SK-N-SH (cell line): ENCODE measurements at regions not wholly inside any gene's neighbourhood (a gene's known extent, or its start where the extent isn't known, plus 50 kb on each side); places are given as distances from the start of the nearest gene placed in this dataset.

ENCODE experiments used
- CTCF ChIA-PET: fragments of 300-600, 350-600 bp; formaldehyde crosslinking; extraction: SDS; loops from one replicate; lab custom pipeline; 2021; lab: Yijun Ruan, JAX
- POLR2A ChIA-PET: fragments of 350-600 bp; sonication (Branson Sonifier 250); formaldehyde crosslinking; extraction: SDS; loops from one replicate; lab custom pipeline; 2020; ENCODE audit warnings: antibody characterized with exemption, inconsistent platforms; lab: Yijun Ruan, JAX
- DNase-seq: peaks from one replicate; pipeline ENCODE4 v3.0.0; 2012
- H2AFZ ChIP-seq: fragments of 200-600 bp; sonication (generic); 2 replicates; pipeline ENCODE4 v1.8.1; 2016; ENCODE audit warnings: antibody characterized with exemption, mild to moderate bottlenecking, low read depth
- H3F3A ChIP-seq: fragments of 200-600 bp; sonication (generic); replicated peaks from 2 replicates; pipeline ENCODE3; 2016; ENCODE audit warnings: antibody characterized with exemption, mild to moderate bottlenecking; ENCODE audit not compliant: insufficient read depth
- H3K27ac ChIP-seq, 2 experiments: fragments of 200-500 bp in 1 of 2; fragments of 200-600 bp in 1 of 2; sonication (Bioruptor generic) in 1 of 2; sonication (generic), shearing (Covaris generic) in 1 of 2; 2 replicates each; pipeline versions ENCODE4 v1.5.1 to v1.6.1; 2014 to 2016; ENCODE audit warnings: low read depth in 2 of 2, inconsistent platforms in 1 of 2, low read length in 1 of 2, mild to moderate bottlenecking in 1 of 2, mixed read lengths in 1 of 2
- H3K27me3 ChIP-seq: fragments of 200-600 bp; sonication (generic), shearing (Covaris generic); 2 replicates; pipeline ENCODE4 v1.6.1; 2016; ENCODE audit warnings: mixed run types; ENCODE audit not compliant: insufficient read depth
- H3K36me3 ChIP-seq, 2 experiments: fragments of 200-500 bp in 1 of 2; fragments of 200-600 bp in 1 of 2; sonication (Bioruptor generic) in 1 of 2; sonication (generic) in 1 of 2; replicated peaks in 1 of 2; 2 replicates each; pipeline versions ENCODE3 to v1.5.1; 2014 to 2016; ENCODE audit warnings: low read length in 1 of 2, mild to moderate bottlenecking in 1 of 2; ENCODE audit not compliant: insufficient read depth in 2 of 2, control insufficient read depth in 1 of 2
- H3K4me1 ChIP-seq, 2 experiments: fragments of 200-500 bp in 1 of 2; fragments of 200-600 bp in 1 of 2; sonication (Bioruptor generic) in 1 of 2; sonication (generic), shearing (Covaris generic) in 1 of 2; 2 replicates each; pipeline versions ENCODE4 v1.5.1 to v1.6.1; 2014 to 2016; ENCODE audit warnings: low read depth in 1 of 2, low read length in 1 of 2, mixed run types in 1 of 2; ENCODE audit not compliant: insufficient read depth in 2 of 2, control insufficient read depth in 1 of 2
- H3K4me2 ChIP-seq: fragments of 200-600 bp; sonication (generic), shearing (Covaris generic); 2 replicates; pipeline ENCODE4 v1.6.1; 2017; ENCODE audit warnings: mixed run types
- H3K4me3 ChIP-seq, 2 experiments: fragments of 200-500 bp in 1 of 2; fragments of 200-600 bp in 1 of 2; sonication (Bioruptor generic) in 1 of 2; sonication (generic), shearing (Covaris generic) in 1 of 2; 2 replicates each; pipeline versions ENCODE4 v1.5.1 to v1.8.1; 2014 to 2016; ENCODE audit warnings: low read depth in 2 of 2, inconsistent platforms in 1 of 2, low read length in 1 of 2, mild to moderate bottlenecking in 1 of 2, mixed read lengths in 1 of 2, moderate library complexity in 1 of 2
- H3K79me2 ChIP-seq: fragments of 200-600 bp; sonication (generic); 2 replicates; pipeline ENCODE4 v1.8.1; 2017; ENCODE audit warnings: mild to moderate bottlenecking; ENCODE audit not compliant: insufficient read depth
- H3K9ac ChIP-seq: fragments of 200-600 bp; sonication (generic); 2 replicates; pipeline ENCODE4 v1.6.1; 2017; ENCODE audit warnings: mixed run types
- H3K9me2 ChIP-seq: fragments of 200-600 bp; sonication (generic); 2 replicates; pipeline ENCODE4 v1.6.1; 2017; ENCODE audit warnings: mixed run types
- H3K9me3 ChIP-seq: fragments of 200-600 bp; sonication (generic); 2 replicates; pipeline ENCODE4 v1.6.1; 2017; ENCODE audit warnings: mixed run types, mild to moderate bottlenecking, moderate library complexity
- H4K20me1 ChIP-seq: fragments of 200-600 bp; sonication (generic); 2 replicates; pipeline ENCODE4 v1.6.1; 2017; ENCODE audit warnings: mild to moderate bottlenecking, mixed run types; ENCODE audit not compliant: insufficient read depth
- ELF1 ChIP-seq: IDR thresholded peaks from 2 replicates; pipeline ENCODE4 v1.4.0; 2012
- EZH2phosphoT487 ChIP-seq: fragments of 200-600 bp; sonication (generic); IDR thresholded peaks from 2 replicates; pipeline ENCODE4 v1.6.1; 2017; ENCODE audit warnings: low read depth, mixed run types, mild to moderate bottlenecking, antibody characterized with exemption, moderate library complexity, borderline replicate concordance
- FOSL2 ChIP-seq: IDR thresholded peaks from 2 replicates; pipeline ENCODE4 v1.4.0; 2012; ENCODE audit warnings: low read depth, mild to moderate bottlenecking, moderate library complexity, borderline replicate concordance
- FOXM1 ChIP-seq: IDR thresholded peaks from 2 replicates; pipeline ENCODE4 v1.4.0; 2012; ENCODE audit warnings: low read depth, mild to moderate bottlenecking
- GABPA ChIP-seq: IDR thresholded peaks from 2 replicates; pipeline ENCODE4 v1.4.0; 2012; ENCODE audit warnings: low read depth, mild to moderate bottlenecking
- IRF3 ChIP-seq: fragments of 150-350 bp; IDR thresholded peaks from 2 replicates; pipeline ENCODE4 v1.6.1; 2016; ENCODE audit warnings: mild to moderate bottlenecking, low read depth, low read length
- MAX ChIP-seq: IDR thresholded peaks from 2 replicates; pipeline ENCODE4 v1.4.0; 2012; ENCODE audit warnings: low read depth
- MEF2A ChIP-seq: IDR thresholded peaks from 2 replicates; pipeline ENCODE4 v1.4.0; 2012; ENCODE audit warnings: low read depth, borderline replicate concordance
- MXI1 ChIP-seq: IDR thresholded peaks from 2 replicates; pipeline ENCODE4 v1.6.1; 2012; ENCODE audit warnings: mild to moderate bottlenecking, low read depth, low read length, improper control_type of control experiment
- NFIC ChIP-seq: IDR thresholded peaks from 2 replicates; pipeline ENCODE4 v1.4.0; 2012; ENCODE audit warnings: borderline replicate concordance
- RAD21 ChIP-seq: IDR thresholded peaks from 2 replicates; pipeline ENCODE4 v1.6.1; 2012; ENCODE audit warnings: mild to moderate bottlenecking, low read length
- RCOR1 ChIP-seq: fragments of 150-350 bp; IDR thresholded peaks from 2 replicates; pipeline ENCODE4 v1.6.1; 2017; ENCODE audit warnings: antibody characterized with exemption, low read length
- RXRA ChIP-seq: IDR thresholded peaks from 2 replicates; pipeline ENCODE4 v1.4.0; 2012; ENCODE audit warnings: low read depth, mild to moderate bottlenecking, borderline replicate concordance
- SMC3 ChIP-seq: IDR thresholded peaks from 2 replicates; pipeline ENCODE4 v1.6.1; 2012; ENCODE audit warnings: low read depth, low read length, improper control_type of control experiment
- TAF1 ChIP-seq: IDR thresholded peaks from 2 replicates; pipeline ENCODE4 v1.6.1; 2012; ENCODE audit warnings: low read depth, mild to moderate bottlenecking, low read length, moderate library complexity, borderline replicate concordance
- TCF12 ChIP-seq: IDR thresholded peaks from 2 replicates; pipeline ENCODE4 v1.4.0; 2012
- TEAD4 ChIP-seq: IDR thresholded peaks from 2 replicates; pipeline ENCODE4 v1.4.0; 2012; ENCODE audit warnings: mild to moderate bottlenecking, borderline replicate concordance; ENCODE audit not compliant: insufficient read depth
- USF1 ChIP-seq: IDR thresholded peaks from 2 replicates; pipeline ENCODE4 v1.4.0; 2012; ENCODE audit warnings: low read depth, borderline replicate concordance
- YY1 ChIP-seq: IDR thresholded peaks from 2 replicates; pipeline ENCODE4 v1.4.0; 2012; ENCODE audit warnings: low read depth, mild to moderate bottlenecking
- WGBS: methylation state at CpG from one replicate; pipeline ENCODE4 v1.1.6; 2017; ENCODE audit warnings: low lambda C conversion rate; 5-methylcytosine and 5-hydroxymethylcytosine counted together
- TF ChIP-seq, protein P1 (sequence below): IDR thresholded peaks from 2 replicates; pipeline ENCODE4 v1.6.1; 2012; ENCODE audit warnings: mild to moderate bottlenecking, low read depth, low read length, moderate library complexity
- TF ChIP-seq, protein P2 (sequence below): fragments of 200-600 bp; sonication (generic); IDR thresholded peaks from 2 replicates; pipeline ENCODE4 v1.6.1; 2017; ENCODE audit warnings: antibody characterized with exemption, mild to moderate bottlenecking, moderate library complexity

- Histone ChIP-seq H3F3A (no peaks in the 10 kb centered on the region), H3K9me2 (no peaks in the 10 kb centered on the region), H3K9ac (no peak overlapping the region), H2AFZ (no peak overlapping the region), H3K79me2 (no peaks in the 10 kb centered on the region), H3K4me1 (no peaks in the 10 kb centered on the region), H3K36me3 (no peaks in the 10 kb centered on the region), H3K9me3 (no peaks in the 10 kb centered on the region), H3K4me2 (no peak overlapping the region)
- CTCF ChIA-PET = no interaction called here
- DNase-seq = no peak
- POLR2A ChIA-PET = no interaction called here
- WGBS = 17% methylated on average over 4 of the region's 4 CpGs
- no peak for TF ChIP-seq MAX
- no peak for TF ChIP-seq YY1
- TF ChIP-seq MXI1 = no peak
- TF ChIP-seq EZH2phosphoT487 = no peak
- TF ChIP-seq, protein P1, sequence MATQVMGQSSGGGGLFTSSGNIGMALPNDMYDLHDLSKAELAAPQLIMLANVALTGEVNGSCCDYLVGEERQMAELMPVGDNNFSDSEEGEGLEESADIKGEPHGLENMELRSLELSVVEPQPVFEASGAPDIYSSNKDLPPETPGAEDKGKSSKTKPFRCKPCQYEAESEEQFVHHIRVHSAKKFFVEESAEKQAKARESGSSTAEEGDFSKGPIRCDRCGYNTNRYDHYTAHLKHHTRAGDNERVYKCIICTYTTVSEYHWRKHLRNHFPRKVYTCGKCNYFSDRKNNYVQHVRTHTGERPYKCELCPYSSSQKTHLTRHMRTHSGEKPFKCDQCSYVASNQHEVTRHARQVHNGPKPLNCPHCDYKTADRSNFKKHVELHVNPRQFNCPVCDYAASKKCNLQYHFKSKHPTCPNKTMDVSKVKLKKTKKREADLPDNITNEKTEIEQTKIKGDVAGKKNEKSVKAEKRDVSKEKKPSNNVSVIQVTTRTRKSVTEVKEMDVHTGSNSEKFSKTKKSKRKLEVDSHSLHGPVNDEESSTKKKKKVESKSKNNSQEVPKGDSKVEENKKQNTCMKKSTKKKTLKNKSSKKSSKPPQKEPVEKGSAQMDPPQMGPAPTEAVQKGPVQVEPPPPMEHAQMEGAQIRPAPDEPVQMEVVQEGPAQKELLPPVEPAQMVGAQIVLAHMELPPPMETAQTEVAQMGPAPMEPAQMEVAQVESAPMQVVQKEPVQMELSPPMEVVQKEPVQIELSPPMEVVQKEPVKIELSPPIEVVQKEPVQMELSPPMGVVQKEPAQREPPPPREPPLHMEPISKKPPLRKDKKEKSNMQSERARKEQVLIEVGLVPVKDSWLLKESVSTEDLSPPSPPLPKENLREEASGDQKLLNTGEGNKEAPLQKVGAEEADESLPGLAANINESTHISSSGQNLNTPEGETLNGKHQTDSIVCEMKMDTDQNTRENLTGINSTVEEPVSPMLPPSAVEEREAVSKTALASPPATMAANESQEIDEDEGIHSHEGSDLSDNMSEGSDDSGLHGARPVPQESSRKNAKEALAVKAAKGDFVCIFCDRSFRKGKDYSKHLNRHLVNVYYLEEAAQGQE = no peak
- TF ChIP-seq, all 33 proteins: peak for 0
- Histone ChIP-seq H3K27ac (no peak overlapping the region), H4K20me1 (no peaks in the 10 kb centered on the region), H3K4me3 (no peak overlapping the region), H3K27me3 (no peaks in the 10 kb centered on the region)
These were observed 1354.4 kb downstream of the TBC1D22A start for GRCh38 chr22:48116871-48117270.

- ChIA-PET POLR2A (no interaction called here), CTCF (interaction anchor here (0.6 kb wide), 1 partner anchor 19 kb away, joined by 3 read pairs; no protein-coding TSS in a partner anchor)
- WGBS = 20% methylated on average over 8 of the region's 8 CpGs
- H3K36me3 ChIP-seq = no peaks in the 10 kb centered on the region
- no peaks in the 10 kb centered on the region for H3K9me2 ChIP-seq
- no peaks in the 10 kb centered on the region for H3F3A ChIP-seq
- no peak overlapping the region for H3K9ac ChIP-seq
- H3K79me2 ChIP-seq = no peaks in the 10 kb centered on the region
- no peaks in the 10 kb centered on the region for H3K9me3 ChIP-seq
- H3K4me2 ChIP-seq = no peak overlapping the region
- no peak for DNase-seq
- no peaks in the 10 kb centered on the region for H3K4me1 ChIP-seq
- no peaks in the 10 kb centered on the region for H4K20me1 ChIP-seq
- no peak overlapping the region for H3K4me3 ChIP-seq
- no peak overlapping the region for H3K27ac ChIP-seq
- H3K27me3 ChIP-seq = no peaks in the 10 kb centered on the region
- H2AFZ ChIP-seq = no peak overlapping the region
- TF ChIP-seq RXRA (no peak), RAD21 (no peak), IRF3 (no peak), EZH2phosphoT487 (no peak), TAF1 (no peak), NFIC (no peak), TCF12 (no peak), RCOR1 (no peak), ELF1 (no peak), FOSL2 (no peak), TEAD4 (no peak), MXI1 (no peak), MEF2A (no peak), SMC3 (no peak), GABPA (no peak), FOXM1 (no peak), USF1 (no peak)
- TF ChIP-seq, protein P2, sequence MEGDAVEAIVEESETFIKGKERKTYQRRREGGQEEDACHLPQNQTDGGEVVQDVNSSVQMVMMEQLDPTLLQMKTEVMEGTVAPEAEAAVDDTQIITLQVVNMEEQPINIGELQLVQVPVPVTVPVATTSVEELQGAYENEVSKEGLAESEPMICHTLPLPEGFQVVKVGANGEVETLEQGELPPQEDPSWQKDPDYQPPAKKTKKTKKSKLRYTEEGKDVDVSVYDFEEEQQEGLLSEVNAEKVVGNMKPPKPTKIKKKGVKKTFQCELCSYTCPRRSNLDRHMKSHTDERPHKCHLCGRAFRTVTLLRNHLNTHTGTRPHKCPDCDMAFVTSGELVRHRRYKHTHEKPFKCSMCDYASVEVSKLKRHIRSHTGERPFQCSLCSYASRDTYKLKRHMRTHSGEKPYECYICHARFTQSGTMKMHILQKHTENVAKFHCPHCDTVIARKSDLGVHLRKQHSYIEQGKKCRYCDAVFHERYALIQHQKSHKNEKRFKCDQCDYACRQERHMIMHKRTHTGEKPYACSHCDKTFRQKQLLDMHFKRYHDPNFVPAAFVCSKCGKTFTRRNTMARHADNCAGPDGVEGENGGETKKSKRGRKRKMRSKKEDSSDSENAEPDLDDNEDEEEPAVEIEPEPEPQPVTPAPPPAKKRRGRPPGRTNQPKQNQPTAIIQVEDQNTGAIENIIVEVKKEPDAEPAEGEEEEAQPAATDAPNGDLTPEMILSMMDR = no peak
These were observed 1350.5 kb downstream of the TBC1D22A start for GRCh38 chr22:48112687-48113521.
